MCF 10A (cell line): ENCODE measurements at regions not wholly inside any gene's neighbourhood (a gene's known extent, or its start where the extent isn't known, plus 50 kb on each side); places are given as distances from the start of the nearest gene placed in this dataset.

Experiments
- BruUV-seq: library from RNA; stranded (reverse); fragments of 400-500 nt; replicated peaks from 2 replicates; lab custom pipeline; 2021; lab: Mats Ljungman, UMichigan
- CTCF ChIA-PET: fragments of 300-600 bp; sonication (Branson Sonifier 250); formaldehyde crosslinking; extraction: SDS; loops from one replicate; lab custom pipeline; 2021; ENCODE audit warnings: antibody characterized with exemption, inconsistent platforms; lab: Yijun Ruan, JAX
- POLR2A ChIA-PET: fragments of 300-600, 350-650 bp; sonication (Branson Sonifier 250); formaldehyde crosslinking; extraction: SDS; loops from one replicate; lab custom pipeline; 2020; ENCODE audit warnings: antibody characterized with exemption, inconsistent platforms; lab: Yijun Ruan, JAX
- DNase-seq: peaks from one replicate; pipeline ENCODE4 v3.0.0-alpha.2; 2018; ENCODE audit not compliant: unreplicated experiment
- H3K27ac Mint-ChIP-seq: one replicate; pipeline ENCODE4 v1.8.0; 2022; ENCODE audit warnings: mild to moderate bottlenecking, low read depth, mixed read lengths; ENCODE audit not compliant: unreplicated experiment
- H3K27me3 Mint-ChIP-seq: one replicate; pipeline ENCODE4 v1.8.0; 2022; ENCODE audit warnings: mixed read lengths; ENCODE audit not compliant: insufficient read depth, unreplicated experiment
- H3K36me3 Mint-ChIP-seq: one replicate; pipeline ENCODE4 v1.8.0; 2022; ENCODE audit warnings: mild to moderate bottlenecking, moderate library complexity, mixed read lengths; ENCODE audit not compliant: insufficient read depth, unreplicated experiment
- H3K4me1 Mint-ChIP-seq: one replicate; pipeline ENCODE4 v1.8.0; 2022; ENCODE audit warnings: mixed read lengths; ENCODE audit not compliant: insufficient read depth, unreplicated experiment
- H3K4me3 Mint-ChIP-seq: one replicate; pipeline ENCODE4 v1.8.0; 2022; ENCODE audit warnings: mild to moderate bottlenecking, moderate library complexity, mixed read lengths; ENCODE audit not compliant: unreplicated experiment
- H3K9me3 Mint-ChIP-seq: one replicate; pipeline ENCODE4 v1.8.0; 2022; ENCODE audit warnings: mixed read lengths; ENCODE audit not compliant: unreplicated experiment
- intact Hi-C: fragments of 100-400 bp; cut with micrococcal nuclease; formaldehyde crosslinking; loops from 2 replicates; pipeline ENCODE4 v1.14.1; 2022
- TF ChIP-seq, protein P1 (sequence below): fragments of 200-600 bp; IDR thresholded peaks from one replicate; pipeline ENCODE4 v1.8.0; 2022; ENCODE audit warnings: antibody characterized with exemption, mild to moderate bottlenecking; ENCODE audit not compliant: unreplicated experiment

- Mint-ChIP-seq H3K4me3 (no peak overlapping the region), H3K36me3 (peaks cover 7% of the 10 kb centered on the region), H3K9me3 (no peaks in the 10 kb centered on the region), H3K27ac (no peak overlapping the region), H3K27me3 (no peaks in the 10 kb centered on the region), H3K4me1 (no peaks in the 10 kb centered on the region)
- ChIA-PET CTCF (no interaction called here), POLR2A (interaction anchor here (0.6 kb wide), 1 partner anchor 8 kb away, joined by 3 read pairs; no protein-coding TSS in a partner anchor)
- intact Hi-C loops: no loop called here
- TF ChIP-seq, protein P1, sequence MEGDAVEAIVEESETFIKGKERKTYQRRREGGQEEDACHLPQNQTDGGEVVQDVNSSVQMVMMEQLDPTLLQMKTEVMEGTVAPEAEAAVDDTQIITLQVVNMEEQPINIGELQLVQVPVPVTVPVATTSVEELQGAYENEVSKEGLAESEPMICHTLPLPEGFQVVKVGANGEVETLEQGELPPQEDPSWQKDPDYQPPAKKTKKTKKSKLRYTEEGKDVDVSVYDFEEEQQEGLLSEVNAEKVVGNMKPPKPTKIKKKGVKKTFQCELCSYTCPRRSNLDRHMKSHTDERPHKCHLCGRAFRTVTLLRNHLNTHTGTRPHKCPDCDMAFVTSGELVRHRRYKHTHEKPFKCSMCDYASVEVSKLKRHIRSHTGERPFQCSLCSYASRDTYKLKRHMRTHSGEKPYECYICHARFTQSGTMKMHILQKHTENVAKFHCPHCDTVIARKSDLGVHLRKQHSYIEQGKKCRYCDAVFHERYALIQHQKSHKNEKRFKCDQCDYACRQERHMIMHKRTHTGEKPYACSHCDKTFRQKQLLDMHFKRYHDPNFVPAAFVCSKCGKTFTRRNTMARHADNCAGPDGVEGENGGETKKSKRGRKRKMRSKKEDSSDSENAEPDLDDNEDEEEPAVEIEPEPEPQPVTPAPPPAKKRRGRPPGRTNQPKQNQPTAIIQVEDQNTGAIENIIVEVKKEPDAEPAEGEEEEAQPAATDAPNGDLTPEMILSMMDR: no peak
- no peak for DNase-seq
- BruUV-seq: no TSS peak
These were observed 510.3 kb upstream of the ROBO1 start for GRCh38 chr3:80278056-80278455.

DNA sequence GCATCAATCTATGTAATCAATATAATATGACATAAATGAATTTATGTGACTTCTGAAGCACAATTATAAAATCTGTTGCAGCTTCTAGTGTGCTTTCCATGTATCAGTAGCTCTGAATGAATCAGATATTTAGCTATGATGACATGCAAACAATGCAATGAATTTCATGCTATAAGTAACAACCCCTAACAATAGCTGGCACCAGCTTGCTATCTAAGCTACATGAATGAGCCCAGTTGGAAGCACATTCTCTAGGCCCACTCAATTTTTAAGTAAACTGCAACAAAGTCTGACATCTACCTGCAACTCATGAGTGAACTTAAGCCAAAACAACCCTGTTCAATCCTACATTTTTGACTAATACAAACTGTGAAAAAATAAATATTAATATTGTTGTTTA lies 507.3 kb upstream of the ROBO1 start:
- no peaks in the 10 kb centered on the region for H3K4me1 Mint-ChIP-seq
- no peak overlapping the region for H3K4me3 Mint-ChIP-seq
- TF ChIP-seq, protein P1: no peak
- no peak overlapping the region for H3K27ac Mint-ChIP-seq
- peaks cover 8% of the 10 kb centered on the region for H3K9me3 Mint-ChIP-seq
- peaks cover 7% of the 10 kb centered on the region for H3K36me3 Mint-ChIP-seq
- CTCF ChIA-PET: no interaction called here
- H3K27me3 Mint-ChIP-seq: no peaks in the 10 kb centered on the region
- intact Hi-C loops: no loop called here
- BruUV-seq: no TSS peak
- DNase-seq: no peak
- POLR2A ChIA-PET: no interaction called here

DNA sequence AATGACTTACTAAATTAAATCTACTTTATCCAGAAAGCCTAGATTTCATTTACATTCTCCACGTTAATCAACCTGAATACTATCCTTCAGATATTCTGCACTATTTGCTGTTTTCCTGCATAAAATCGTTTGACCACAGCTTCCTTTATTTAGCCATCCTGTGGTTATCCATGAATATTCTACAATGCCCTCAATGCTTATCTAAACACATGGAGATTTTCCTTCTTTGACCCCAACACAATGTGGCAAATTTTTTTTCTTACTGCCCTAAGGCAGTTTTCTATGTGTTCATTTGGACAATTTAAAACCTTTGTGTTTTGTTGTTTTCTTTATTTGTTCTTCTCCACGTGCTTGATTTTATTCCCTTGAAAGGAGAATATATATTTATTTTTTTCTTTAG lies 495.5 kb upstream of the ROBO1 start:
- Mint-ChIP-seq H3K27ac (no peak overlapping the region), H3K9me3 (peaks cover 15% of the 10 kb centered on the region), H3K4me1 (no peaks in the 10 kb centered on the region), H3K4me3 (no peak overlapping the region), H3K36me3 (no peaks in the 10 kb centered on the region), H3K27me3 (no peaks in the 10 kb centered on the region)
- intact Hi-C loops: no loop called here
- POLR2A ChIA-PET: no interaction called here
- BruUV-seq: no TSS peak
- TF ChIP-seq, protein P1: no peak
- DNase-seq: no peak
- CTCF ChIA-PET: no interaction called here

DNA sequence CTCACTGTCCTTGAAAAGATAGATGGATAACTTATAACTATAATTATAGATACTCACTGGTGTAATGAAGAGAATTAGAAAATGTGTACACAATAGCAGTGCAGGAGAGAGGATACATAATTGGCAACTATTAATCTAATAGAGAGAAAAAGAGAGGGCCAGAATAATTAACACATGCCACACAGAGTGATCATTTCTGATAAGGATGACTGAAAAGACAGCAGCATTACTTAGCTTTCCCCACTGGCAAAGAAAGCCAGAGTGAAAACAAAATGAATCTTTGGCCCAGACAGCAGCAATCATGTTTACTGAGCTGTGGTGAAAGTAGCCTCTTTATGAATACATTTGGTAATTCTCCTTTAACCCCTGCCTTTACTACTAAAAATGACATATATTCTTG lies 493.3 kb upstream of the ROBO1 start:
- no peak for DNase-seq
- H3K27ac Mint-ChIP-seq: no peak overlapping the region
- ChIA-PET CTCF (no interaction called here), POLR2A (interaction anchor here (0.6 kb wide), 1 partner anchor 16 kb away, joined by 3 read pairs; no protein-coding TSS in a partner anchor)
- peaks cover 11% of the 10 kb centered on the region for H3K9me3 Mint-ChIP-seq
- H3K27me3 Mint-ChIP-seq: no peaks in the 10 kb centered on the region
- H3K4me3 Mint-ChIP-seq: no peak overlapping the region
- intact Hi-C loops: no loop called here
- BruUV-seq: no TSS peak
- H3K36me3 Mint-ChIP-seq: no peaks in the 10 kb centered on the region
- no peaks in the 10 kb centered on the region for H3K4me1 Mint-ChIP-seq
- TF ChIP-seq, protein P1: no peak
